GM23338 (cell line): ENCODE measurements at regions not wholly inside any gene's neighbourhood (a gene's known extent, or its start where the extent isn't known, plus 50 kb on each side); places are given as distances from the start of the nearest gene placed in this dataset.

ENCODE experiments used
- CREB1 ChIP-seq: fragments of 250-450 bp; sonication (Bioruptor Pico); IDR thresholded peaks from 2 replicates; pipeline ENCODE4 v1.5.0; 2020; ENCODE audit warnings: low read depth, mild to moderate bottlenecking, moderate library complexity
- ETS1 ChIP-seq: IDR thresholded peaks from 2 replicates; pipeline ENCODE4 v1.6.1; 2016; ENCODE audit warnings: antibody characterized with exemption
- EZH2 ChIP-seq: fragments of 200-600 bp; sonication (generic); IDR thresholded peaks from one replicate; pipeline ENCODE4 v1.8.0; 2017; ENCODE audit warnings: antibody characterized with exemption, mild to moderate bottlenecking, low read depth; ENCODE audit not compliant: unreplicated experiment
- EZH2phosphoT487 ChIP-seq: fragments of 200-600 bp; sonication (generic); IDR thresholded peaks from one replicate; pipeline ENCODE4 v1.8.1; 2018; ENCODE audit warnings: antibody characterized with exemption; ENCODE audit not compliant: unreplicated experiment
- JUNB ChIP-seq: IDR thresholded peaks from one replicate; pipeline ENCODE4 v1.6.1; 2016; ENCODE audit warnings: antibody characterized with exemption; ENCODE audit not compliant: unreplicated experiment
- POLR2AphosphoS5 ChIP-seq: IDR thresholded peaks from 2 replicates; pipeline ENCODE4 v1.6.1; 2016; ENCODE audit warnings: antibody characterized with exemption, low read depth
- STAT1 ChIP-seq: IDR thresholded peaks from one replicate; pipeline ENCODE4 v1.6.1; 2016; ENCODE audit warnings: antibody characterized with exemption; ENCODE audit not compliant: unreplicated experiment
- ZNF114 ChIP-seq: fragments of 250-450 bp; sonication (Bioruptor Pico); IDR thresholded peaks from 2 replicates; pipeline ENCODE4 v1.5.0; 2020; ENCODE audit warnings: mild to moderate bottlenecking, moderate library complexity
- ZNF331 ChIP-seq: fragments of 250-450 bp; sonication (Bioruptor Pico); IDR thresholded peaks from 2 replicates; pipeline ENCODE4 v1.5.0; 2020; ENCODE audit warnings: low read depth, mild to moderate bottlenecking, moderate library complexity
- TF ChIP-seq, protein P1 (sequence below), 2 experiments: fragments of 200-600 bp in 1 of 2; sonication (generic) in 1 of 2; conservative IDR thresholded peaks; 2 replicates each; pipeline versions ENCODE4 v1.5.1 to v1.6.1; 2016 to 2017; ENCODE audit warnings: antibody characterized with exemption in 2 of 2, low read depth in 2 of 2, mild to moderate bottlenecking in 2 of 2, moderate library complexity in 1 of 2
- TF ChIP-seq, protein P2 (sequence below): IDR thresholded peaks from one replicate; pipeline ENCODE4 v1.6.1; 2018; ENCODE audit warnings: antibody characterized with exemption; ENCODE audit not compliant: unreplicated experiment

DNA sequence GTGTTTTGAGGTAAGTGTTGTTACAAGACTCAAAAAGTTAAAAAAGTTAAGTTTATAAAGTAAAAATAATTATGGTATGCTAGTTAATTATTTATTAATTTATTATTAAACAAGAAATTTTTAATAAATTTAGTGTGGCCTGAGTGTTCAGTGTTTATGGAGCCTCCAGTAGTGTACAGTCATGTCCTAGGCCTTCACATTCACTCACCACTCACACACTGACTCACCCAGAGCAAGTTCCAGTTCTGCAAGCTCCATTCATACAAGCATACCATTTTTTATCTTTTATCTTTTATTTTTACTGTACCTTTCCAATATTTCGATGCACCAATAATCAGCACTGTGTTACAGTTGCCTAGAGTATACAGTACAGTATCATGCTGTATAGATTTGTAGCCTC, 381.2 kb upstream of the MGMT start:
- TF ChIP-seq JUNB (no peak), EZH2 (no peak), POLR2AphosphoS5 (no peak), EZH2phosphoT487 (no peak), ZNF114 (CRISPR knock-in tag) (no peak), CREB1 (CRISPR knock-in tag) (no peak), ZNF331 (CRISPR knock-in tag) (no peak), STAT1 (no peak), ETS1 (no peak)
- TF ChIP-seq, protein P1, sequence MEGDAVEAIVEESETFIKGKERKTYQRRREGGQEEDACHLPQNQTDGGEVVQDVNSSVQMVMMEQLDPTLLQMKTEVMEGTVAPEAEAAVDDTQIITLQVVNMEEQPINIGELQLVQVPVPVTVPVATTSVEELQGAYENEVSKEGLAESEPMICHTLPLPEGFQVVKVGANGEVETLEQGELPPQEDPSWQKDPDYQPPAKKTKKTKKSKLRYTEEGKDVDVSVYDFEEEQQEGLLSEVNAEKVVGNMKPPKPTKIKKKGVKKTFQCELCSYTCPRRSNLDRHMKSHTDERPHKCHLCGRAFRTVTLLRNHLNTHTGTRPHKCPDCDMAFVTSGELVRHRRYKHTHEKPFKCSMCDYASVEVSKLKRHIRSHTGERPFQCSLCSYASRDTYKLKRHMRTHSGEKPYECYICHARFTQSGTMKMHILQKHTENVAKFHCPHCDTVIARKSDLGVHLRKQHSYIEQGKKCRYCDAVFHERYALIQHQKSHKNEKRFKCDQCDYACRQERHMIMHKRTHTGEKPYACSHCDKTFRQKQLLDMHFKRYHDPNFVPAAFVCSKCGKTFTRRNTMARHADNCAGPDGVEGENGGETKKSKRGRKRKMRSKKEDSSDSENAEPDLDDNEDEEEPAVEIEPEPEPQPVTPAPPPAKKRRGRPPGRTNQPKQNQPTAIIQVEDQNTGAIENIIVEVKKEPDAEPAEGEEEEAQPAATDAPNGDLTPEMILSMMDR (conservative IDR thresholded peaks at IDR 0.05; ENCODE audit: low read depth in 2 of 2): no peak
- TF ChIP-seq, protein P2, sequence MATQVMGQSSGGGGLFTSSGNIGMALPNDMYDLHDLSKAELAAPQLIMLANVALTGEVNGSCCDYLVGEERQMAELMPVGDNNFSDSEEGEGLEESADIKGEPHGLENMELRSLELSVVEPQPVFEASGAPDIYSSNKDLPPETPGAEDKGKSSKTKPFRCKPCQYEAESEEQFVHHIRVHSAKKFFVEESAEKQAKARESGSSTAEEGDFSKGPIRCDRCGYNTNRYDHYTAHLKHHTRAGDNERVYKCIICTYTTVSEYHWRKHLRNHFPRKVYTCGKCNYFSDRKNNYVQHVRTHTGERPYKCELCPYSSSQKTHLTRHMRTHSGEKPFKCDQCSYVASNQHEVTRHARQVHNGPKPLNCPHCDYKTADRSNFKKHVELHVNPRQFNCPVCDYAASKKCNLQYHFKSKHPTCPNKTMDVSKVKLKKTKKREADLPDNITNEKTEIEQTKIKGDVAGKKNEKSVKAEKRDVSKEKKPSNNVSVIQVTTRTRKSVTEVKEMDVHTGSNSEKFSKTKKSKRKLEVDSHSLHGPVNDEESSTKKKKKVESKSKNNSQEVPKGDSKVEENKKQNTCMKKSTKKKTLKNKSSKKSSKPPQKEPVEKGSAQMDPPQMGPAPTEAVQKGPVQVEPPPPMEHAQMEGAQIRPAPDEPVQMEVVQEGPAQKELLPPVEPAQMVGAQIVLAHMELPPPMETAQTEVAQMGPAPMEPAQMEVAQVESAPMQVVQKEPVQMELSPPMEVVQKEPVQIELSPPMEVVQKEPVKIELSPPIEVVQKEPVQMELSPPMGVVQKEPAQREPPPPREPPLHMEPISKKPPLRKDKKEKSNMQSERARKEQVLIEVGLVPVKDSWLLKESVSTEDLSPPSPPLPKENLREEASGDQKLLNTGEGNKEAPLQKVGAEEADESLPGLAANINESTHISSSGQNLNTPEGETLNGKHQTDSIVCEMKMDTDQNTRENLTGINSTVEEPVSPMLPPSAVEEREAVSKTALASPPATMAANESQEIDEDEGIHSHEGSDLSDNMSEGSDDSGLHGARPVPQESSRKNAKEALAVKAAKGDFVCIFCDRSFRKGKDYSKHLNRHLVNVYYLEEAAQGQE: no peak
